NCI-H2081 (cell line): ENCODE measurements at regions not wholly inside any gene's neighbourhood (a gene's known extent, or its start where the extent isn't known, plus 50 kb on each side); places are given as distances from the start of the nearest gene placed in this dataset.
A peak's percentile ranks its signal among the peaks of the same experiment; 100 is the strongest.

Experiments
- DNase-seq, 2 experiments: peaks; one replicate each; lab custom pipeline; 2025; lab: John Stamatoyannopoulos, UW

DNA sequence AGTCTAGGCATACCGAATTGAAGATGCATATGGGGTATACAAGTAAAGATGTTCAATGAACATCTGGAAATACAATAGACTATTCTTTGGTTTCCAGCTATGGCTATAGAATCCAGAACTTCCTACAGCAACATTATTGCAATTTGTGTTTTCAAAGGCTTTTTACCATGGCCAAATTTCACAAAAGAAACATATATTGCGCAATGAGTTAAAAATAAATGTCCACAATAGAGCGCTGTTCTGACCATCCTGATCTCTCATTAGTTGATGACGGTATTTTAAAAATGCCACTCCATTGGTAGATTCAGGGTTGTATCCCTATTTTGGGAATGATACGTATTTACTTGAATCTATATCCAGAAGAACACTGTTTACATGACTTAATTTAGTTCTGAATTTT lies 139.2 kb downstream of the LINC00632 start:
- no peak for DNase-seq

DNA sequence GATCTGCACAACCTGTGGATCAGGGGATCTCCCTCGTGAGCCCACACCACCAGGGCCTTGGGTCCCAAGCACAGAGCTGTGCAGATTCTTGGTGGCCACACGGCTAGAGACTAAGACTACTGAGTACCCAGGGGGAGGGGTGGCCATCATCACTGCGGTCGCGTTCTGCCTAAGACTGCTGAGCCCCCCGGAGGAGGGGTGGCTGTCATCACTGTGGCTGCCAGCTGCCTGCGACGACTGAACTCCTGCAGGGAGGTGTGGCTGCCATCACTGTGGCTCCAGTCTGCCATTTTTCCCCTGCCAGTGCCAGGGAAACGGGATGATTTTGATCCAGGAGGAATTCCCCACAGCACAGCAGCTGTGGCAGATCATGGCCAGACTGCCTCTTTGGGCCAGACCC lies 141.7 kb upstream of the SPANXB1 start:
- no peak for DNase-seq

- no peak for DNase-seq
Observed at GRCh38 chrX:140866446-140866845, 135.9 kb upstream of the SPANXB1 start.

- no peak for DNase-seq
Observed at GRCh38 chrX:140912606-140913005, 89.8 kb upstream of the SPANXB1 start.

GRCh38 chrX:140913802-140914501 lies 88.4 kb upstream of the SPANXB1 start:
- no peak for DNase-seq

GRCh38 chrX:140916872-140917271 lies 85.5 kb upstream of the SPANXB1 start:
- DNase-seq: no peak

DNA sequence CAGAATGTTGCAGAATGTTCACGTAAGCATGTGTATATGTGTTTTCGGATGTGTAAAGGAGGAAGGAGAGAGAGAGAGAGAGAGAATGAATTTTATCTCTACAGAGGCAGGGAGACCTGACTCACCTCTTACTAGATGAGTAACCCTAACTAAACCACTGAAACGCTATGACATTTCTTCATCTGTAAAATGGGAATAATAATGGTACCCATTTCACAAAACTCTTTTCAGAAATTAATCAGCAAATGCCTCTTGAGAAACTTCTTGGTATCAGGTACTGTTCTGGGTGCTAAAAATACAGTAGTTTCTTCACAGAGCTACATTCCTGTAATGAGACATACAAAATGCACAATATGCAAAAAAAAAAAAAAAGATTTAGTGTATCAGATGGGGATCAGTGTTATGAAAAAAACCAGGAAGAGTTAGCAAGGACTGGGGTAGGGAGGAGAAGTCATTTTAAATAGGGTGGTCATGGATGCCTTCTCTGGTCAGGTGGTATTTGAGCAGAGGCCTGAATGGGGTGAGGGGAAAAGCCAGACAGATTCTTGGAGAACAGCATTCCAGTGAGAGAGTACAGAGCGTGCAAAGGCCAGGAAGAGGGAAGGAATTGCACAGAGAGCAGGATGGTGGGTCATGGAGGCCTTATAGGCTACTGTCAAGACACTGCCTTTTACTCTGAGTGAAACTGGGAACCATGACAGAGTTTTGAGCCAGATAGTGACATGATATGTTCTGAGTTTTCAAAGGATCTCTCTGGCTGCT lies 84.9 kb upstream of the SPANXB1 start:
- DNase-seq: no peak

- peak; percentile 0 to 2 for DNase-seq
Observed at GRCh38 chrX:140918398-140919038, 83.9 kb upstream of the SPANXB1 start.

GRCh38 chrX:140920416-140920815 lies 82.0 kb upstream of the SPANXB1 start:
- DNase-seq: no peak

DNA sequence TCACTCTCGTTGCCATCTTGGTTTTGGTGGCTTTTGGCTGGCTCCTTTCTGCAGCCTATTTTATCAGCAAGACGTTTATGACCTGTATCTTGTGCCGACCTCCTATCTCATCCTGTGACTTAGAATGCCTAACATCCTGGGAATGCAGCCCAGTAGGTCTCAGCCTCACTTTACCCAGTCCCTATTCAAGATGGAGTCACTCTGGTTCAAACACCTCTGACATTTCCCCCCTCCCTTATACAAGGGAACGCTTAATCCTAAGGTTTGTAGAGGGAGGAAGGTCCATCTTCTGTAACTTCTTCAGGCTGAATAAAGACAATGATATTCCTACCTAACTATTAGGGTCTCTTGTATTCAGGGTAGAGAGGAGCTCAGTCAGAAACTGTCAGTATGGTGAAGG lies 79.3 kb upstream of the SPANXB1 start:
- no peak for DNase-seq

- DNase-seq: no peak
Observed at GRCh38 chrX:140928739-140929138, 73.7 kb upstream of the SPANXB1 start.

DNA sequence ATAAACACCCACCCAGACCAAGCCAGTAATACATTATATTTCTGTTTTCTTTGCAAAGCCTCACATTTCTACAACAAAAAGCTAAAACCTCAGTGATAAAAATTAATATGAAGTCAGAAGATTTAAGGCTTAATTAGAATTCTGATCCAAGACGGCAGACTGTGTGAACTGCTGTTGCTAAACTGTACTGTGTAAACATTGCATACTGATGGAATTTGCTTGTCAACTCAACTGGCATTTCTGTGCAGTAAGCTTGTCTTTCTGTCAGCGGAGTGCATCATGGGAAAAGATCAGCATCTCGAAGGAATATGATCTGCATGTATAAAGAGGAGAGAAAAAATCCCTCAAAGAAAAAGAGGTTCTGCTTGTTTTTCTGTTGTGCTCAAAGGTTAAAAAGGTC lies 69.4 kb upstream of the SPANXB1 start:
- no peak for DNase-seq

DNA sequence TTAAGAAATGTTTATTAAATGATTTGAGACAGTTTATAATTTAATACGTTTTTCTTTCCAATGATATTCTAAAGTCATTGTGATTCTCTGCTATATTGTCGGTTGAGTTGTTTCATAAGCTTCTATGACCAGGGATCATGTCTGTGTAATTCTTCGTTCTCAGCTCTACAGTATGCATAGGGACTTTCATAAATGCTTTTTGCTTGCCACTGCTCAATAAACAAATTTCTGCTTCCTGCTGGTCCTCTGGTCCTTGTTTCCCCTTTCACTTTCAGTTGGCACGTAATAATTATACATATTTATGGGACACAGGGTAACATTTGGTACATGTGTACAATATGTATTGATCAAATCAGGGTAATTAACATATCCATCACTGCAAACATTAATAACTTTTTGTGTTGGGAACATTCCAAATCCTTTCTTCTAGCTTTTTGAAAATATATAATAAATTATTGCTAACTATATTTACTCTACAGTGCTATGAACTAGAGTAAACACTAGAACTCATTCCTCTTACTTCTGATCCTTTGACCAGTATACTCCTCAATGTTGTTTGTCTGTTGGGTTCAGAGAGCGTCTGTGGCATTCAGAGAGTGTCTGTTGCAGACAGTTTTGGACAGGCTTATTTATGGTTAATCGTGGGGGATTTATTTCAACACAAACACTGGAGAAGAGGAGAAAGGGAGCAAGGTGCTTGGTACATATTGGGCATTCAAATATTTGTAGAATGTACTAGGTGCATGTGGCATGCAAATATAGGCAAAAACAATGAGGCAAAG lies 68.3 kb upstream of the SPANXB1 start:
- no peak for DNase-seq

- no peak for DNase-seq
Observed at GRCh38 chrX:140943513-140943912, 58.9 kb upstream of the SPANXB1 start.

DNA sequence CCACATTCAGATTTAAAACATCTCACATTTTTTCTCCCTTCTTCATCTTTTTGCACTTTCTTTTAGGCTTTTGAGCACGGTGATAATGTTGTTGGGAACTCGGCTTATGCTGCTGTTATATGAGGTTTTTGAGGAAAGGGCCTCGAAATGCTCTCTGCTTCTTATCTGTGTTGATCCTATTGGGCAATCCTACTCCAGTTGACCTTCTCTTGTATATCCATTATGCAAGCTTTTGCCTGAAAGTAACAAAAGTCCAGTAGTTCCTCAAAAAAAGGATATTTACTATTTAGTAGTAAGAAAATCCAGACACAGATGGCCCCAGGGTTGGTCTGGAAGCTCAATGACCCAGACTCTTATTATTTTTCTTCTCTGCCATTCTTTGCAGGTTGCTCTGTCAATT lies 57.7 kb upstream of the SPANXB1 start:
- no peak for DNase-seq

GRCh38 chrX:140948827-140949226 lies 53.6 kb upstream of the SPANXB1 start:
- no peak for DNase-seq

- no peak for DNase-seq
Observed at GRCh38 chrX:140949233-140949632, 53.2 kb upstream of the SPANXB1 start.
